AML-193 (cell line): ENCODE measurements at regions not wholly inside any gene's neighbourhood (a gene's known extent, or its start where the extent isn't known, plus 50 kb on each side); places are given as distances from the start of the nearest gene placed in this dataset.

Experiments used
- DNase-seq, 2 experiments: peaks; one replicate each; lab custom pipeline; 2025; lab: John Stamatoyannopoulos, UW

GRCh38 chr3:43866529-43867353 lies 176.0 kb downstream of the ABHD5 start:
- DNase-seq = no peak

DNA sequence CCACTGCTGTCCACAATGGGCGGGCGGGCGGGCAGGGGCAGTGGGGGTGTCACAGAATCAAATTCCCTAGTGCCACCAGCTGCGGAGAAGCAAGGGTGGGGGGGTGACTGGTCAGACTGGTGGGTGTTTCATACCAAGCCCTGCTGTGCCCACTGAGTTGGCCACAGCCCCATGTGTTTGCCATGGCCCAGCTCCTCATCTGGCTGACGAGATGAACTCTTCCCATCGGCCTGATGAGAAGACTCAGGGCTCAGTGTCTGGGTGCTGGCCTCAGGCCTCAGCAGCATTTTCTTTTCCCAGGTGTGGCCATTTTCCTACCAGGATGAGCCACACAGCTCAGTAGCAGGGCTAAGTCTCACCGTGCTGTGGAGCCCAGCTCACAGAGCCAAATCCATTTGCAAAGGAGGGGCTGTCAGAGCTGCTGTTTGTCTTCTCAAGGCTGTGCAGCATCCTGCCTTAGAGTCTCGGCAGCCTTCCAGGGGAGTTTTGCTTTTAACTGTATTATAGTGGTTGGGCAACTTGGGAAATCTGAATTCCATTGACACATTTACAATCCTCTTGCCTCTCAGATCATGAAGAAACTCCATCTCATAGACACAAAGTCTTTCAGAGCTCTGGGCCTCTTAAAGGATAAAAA lies 176.8 kb downstream of the ABHD5 start:
- DNase-seq = no peak

DNA sequence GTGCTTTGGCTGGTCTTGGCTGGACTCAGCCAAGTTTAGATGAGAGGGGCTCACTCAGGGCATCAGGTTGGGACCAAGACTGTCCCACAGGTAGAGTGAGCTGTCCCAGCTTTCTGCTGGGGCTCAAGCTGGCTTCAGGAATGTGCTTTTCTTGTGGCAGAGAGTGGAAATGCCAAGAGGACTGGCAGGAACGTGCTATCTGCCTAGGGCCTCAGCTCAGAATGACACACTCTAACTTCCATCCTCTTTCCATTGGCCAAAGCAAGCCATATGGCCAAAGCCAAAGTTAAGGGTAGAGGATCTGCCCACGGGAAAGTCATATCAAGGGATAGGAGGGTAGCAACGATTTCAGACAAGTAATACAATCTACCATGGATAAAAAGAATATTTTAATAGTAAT lies 178.8 kb downstream of the ABHD5 start:
- no peak for DNase-seq

- DNase-seq = no peak
Observed at GRCh38 chr3:43870120-43870519, 179.4 kb downstream of the ABHD5 start.

GRCh38 chr3:43870844-43871626 lies 180.3 kb downstream of the ABHD5 start:
- no peak for DNase-seq

GRCh38 chr3:43871627-43872245 lies 181.0 kb downstream of the ABHD5 start:
- DNase-seq = no peak

GRCh38 chr3:43872301-43872700 lies 181.6 kb downstream of the ABHD5 start:
- DNase-seq = no peak

- no peak for DNase-seq
Observed at GRCh38 chr3:43872901-43873300, 182.2 kb downstream of the ABHD5 start.

- no peak for DNase-seq
Observed at GRCh38 chr3:43873723-43874122, 183.0 kb downstream of the ABHD5 start.

GRCh38 chr3:43874290-43874689 lies 183.6 kb downstream of the ABHD5 start:
- no peak for DNase-seq

GRCh38 chr3:43874731-43875130 lies 184.0 kb downstream of the ABHD5 start:
- DNase-seq = no peak

GRCh38 chr3:43876648-43877047 lies 185.9 kb downstream of the ABHD5 start:
- no peak for DNase-seq

GRCh38 chr3:43879166-43879565 lies 188.4 kb downstream of the ABHD5 start:
- DNase-seq = no peak

DNA sequence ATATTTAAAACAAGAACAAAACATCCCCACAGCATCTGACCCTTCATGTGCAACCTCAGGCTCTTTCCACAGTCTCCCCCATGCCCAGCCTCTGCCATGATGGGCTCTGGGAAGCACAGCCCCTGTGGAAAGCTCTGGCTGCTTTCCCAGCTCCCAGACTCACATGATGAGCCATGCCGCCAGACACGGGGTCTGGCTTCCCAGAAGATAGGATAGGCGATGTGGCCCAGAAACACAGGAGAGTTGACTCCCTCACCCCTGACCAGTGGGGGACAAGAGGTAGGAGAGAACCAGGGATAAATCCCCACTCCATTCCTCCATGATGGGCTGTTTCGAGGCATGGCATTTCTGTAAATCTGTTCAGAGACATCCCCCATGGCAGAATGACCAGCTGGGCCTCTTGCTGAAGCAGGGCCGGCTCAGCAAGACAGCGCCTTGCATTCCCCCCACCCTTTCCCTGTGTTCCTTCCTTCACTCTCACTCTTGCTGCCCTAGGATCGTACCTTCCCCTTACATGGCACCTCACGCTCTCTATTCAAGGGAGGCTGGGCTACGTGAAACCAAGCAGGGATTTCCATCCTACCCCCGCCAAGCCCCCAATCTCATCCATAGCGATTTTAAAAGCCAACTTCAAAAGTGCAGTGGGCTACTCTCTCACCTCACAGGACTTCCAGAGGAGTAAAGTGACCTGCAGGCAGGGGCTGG lies 192.4 kb downstream of the ABHD5 start:
- no peak for DNase-seq

- no peak for DNase-seq
Observed at GRCh38 chr3:43883729-43884396, 193.1 kb downstream of the ABHD5 start.

DNA sequence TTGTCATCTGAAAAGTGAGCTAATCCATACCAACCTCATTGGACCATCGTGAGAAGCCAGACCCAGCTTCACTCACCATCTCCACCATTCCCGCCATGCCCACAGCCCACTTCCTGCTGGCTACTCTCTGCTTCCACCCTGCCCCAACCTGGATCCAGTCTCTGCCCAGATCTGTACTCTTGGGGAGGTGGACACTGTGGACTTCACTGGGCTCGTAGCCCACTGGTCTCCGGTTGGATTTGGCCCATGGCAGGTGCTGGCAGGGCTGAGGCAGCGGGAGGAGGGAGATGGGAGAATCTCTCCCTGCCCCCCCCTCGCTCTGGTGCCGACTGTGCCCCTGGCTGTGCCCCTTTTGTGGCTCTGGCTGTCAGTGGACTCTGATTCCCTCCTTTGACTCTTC lies 193.8 kb downstream of the ABHD5 start:
- DNase-seq = no peak

- DNase-seq = no peak
Observed at GRCh38 chr3:43885908-43886618, 195.3 kb downstream of the ABHD5 start.

DNA sequence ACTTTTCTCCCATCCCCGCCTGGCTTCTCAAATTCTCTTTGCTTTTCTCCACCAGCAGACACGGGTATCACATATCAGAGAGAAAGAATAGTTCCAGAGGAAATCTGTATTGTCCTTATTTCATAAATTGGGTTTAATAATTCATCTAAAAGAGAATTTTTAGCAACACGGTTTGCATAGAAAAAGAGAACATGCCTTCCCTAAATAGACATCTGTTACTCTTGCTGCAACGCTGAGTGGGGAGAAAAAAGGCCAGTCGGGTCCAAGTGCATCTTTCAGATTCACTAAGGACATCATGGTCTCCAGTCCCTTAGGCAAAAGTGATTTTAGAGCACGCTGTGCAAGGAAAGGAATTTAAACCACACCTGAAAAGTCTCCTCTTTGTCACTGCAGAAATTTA lies 201.3 kb downstream of the ABHD5 start:
- no peak for DNase-seq

DNA sequence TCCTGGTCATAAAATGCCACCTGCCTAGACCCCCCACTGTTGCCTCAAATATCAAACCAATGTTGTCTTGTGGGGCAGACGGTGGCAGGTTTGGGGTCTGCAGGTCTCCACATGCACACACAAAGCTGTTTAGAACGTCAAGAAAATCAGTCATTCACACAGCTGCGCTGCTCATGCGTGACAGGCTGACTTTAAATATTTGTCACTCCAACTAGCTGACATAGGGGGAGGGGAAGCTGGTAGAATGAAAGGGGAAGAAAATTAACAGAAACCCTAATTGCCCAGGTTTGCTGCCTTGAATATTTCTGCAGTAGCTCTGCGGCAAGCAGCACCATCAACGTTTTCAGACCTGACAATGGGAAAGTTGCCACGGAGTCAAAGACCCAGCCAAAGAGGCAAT lies 201.8 kb downstream of the ABHD5 start:
- no peak for DNase-seq

DNA sequence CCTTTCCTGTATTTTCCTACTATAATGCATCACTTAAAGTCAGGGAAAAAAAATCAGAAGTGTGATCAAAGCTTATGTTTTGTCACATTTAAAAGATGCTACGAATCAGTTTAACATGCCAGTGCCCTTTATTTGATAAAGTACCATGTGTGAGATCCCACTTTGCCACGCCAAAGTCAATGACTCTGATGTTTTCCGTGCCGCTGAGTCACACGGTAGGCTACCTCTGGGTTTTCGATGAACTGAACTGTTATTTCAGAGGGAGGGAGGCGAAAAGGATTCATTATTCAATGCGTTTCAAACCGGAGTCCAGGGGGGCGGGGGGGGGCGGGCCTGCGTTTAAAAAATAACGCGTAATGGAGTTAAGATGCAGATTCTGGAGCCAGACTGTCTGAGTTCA lies 203.0 kb downstream of the ABHD5 start:
- DNase-seq = no peak
